ENCODE measurements at regions not wholly inside any gene's neighbourhood (a gene's known extent, or its start where the extent isn't known, plus 50 kb on each side); places are given as distances from the start of the nearest gene placed in this dataset.

GRCh38 chr10:4748491-4749270 is 77.3 kb upstream of the AKR1E2 start:
- H3K9me3 ChIP-seq: no peaks in the 10 kb centered on the region
- WGBS: 63% methylated on average over 4 of the region's 4 CpGs
- no peaks in the 10 kb centered on the region for H3K27me3 ChIP-seq
- H3K4me1 ChIP-seq: no peaks in the 10 kb centered on the region
- H3K36me3 ChIP-seq: no peaks in the 10 kb centered on the region
- TF ChIP-seq POLR2AphosphoS5 (IDR thresholded peaks at IDR 0.05): no peak
- no peak for DNase-seq (ENCODE audit: low spot score in 2 of 2)
- no peak overlapping the region for H3K4me3 ChIP-seq
- no peak overlapping the region for H3K27ac ChIP-seq

GRCh38 chr10:4742217-4742616 is 83.8 kb upstream of the AKR1E2 start:
- H3K4me1 ChIP-seq: peaks cover 17% of the 10 kb centered on the region
- H3K27ac ChIP-seq: no peak overlapping the region
- H3K9me3 ChIP-seq: no peaks in the 10 kb centered on the region
- WGBS: 46% methylated on average over 2 of the region's 2 CpGs
- DNase-seq (ENCODE audit: low spot score in 2 of 2): no peak
- no peak for TF ChIP-seq POLR2A (IDR thresholded peaks at IDR 0.05)
- no peak for TF ChIP-seq CTCF (IDR thresholded peaks at IDR 0.05)
- no peak for TF ChIP-seq EP300 (IDR thresholded peaks at IDR 0.05)
- no peak for TF ChIP-seq POLR2AphosphoS5 (IDR thresholded peaks at IDR 0.05)
- no peak overlapping the region for H3K4me3 ChIP-seq
- H3K27me3 ChIP-seq: no peaks in the 10 kb centered on the region
- no peaks in the 10 kb centered on the region for H3K36me3 ChIP-seq

GRCh38 chr10:4740471-4740870 is 85.5 kb upstream of the AKR1E2 start:
- no peak overlapping the region for H3K27ac ChIP-seq
- DNase-seq (ENCODE audit: low spot score in 2 of 2): no peak
- H3K4me3 ChIP-seq: no peak overlapping the region
- peaks cover 26% of the 10 kb centered on the region for H3K4me1 ChIP-seq
- H3K36me3 ChIP-seq: no peaks in the 10 kb centered on the region
- H3K9me3 ChIP-seq: no peaks in the 10 kb centered on the region
- TF ChIP-seq POLR2AphosphoS5 (IDR thresholded peaks at IDR 0.05): no peak
- no peak for TF ChIP-seq EP300 (IDR thresholded peaks at IDR 0.05)
- no peak for TF ChIP-seq CTCF (IDR thresholded peaks at IDR 0.05)
- no peak for TF ChIP-seq POLR2A (IDR thresholded peaks at IDR 0.05)
- WGBS: 45% methylated on average over 2 of the region's 2 CpGs
- no peaks in the 10 kb centered on the region for H3K27me3 ChIP-seq

- no peaks in the 10 kb centered on the region for H3K27me3 ChIP-seq
- H3K9me3 ChIP-seq: no peaks in the 10 kb centered on the region
- H3K36me3 ChIP-seq: no peaks in the 10 kb centered on the region
- peaks cover 39% of the 10 kb centered on the region for H3K4me1 ChIP-seq
- TF ChIP-seq POLR2A (IDR thresholded peaks at IDR 0.05) (no peak), CTCF (IDR thresholded peaks at IDR 0.05) (no peak), EP300 (IDR thresholded peaks at IDR 0.05) (no peak), POLR2AphosphoS5 (IDR thresholded peaks at IDR 0.05) (no peak)
- peak overlapping the region; percentile 64 for H3K27ac ChIP-seq
- 45% methylated on average over 5 of the region's 5 CpGs for WGBS
- no peak overlapping the region for H3K4me3 ChIP-seq
- DNase-seq (ENCODE audit: low spot score in 2 of 2): no peak
These were observed 89.4 kb upstream of the AKR1E2 start for GRCh38 chr10:4736608-4737007.

GRCh38 chr10:4736183-4736582 is 89.8 kb upstream of the AKR1E2 start:
- 49% methylated on average over 7 of the region's 7 CpGs for WGBS
- Histone ChIP-seq H3K4me3 (no peak overlapping the region), H3K36me3 (no peaks in the 10 kb centered on the region), H3K27ac (peak overlapping the region; percentile 64), H3K27me3 (no peaks in the 10 kb centered on the region), H3K9me3 (no peaks in the 10 kb centered on the region), H3K4me1 (peaks cover 39% of the 10 kb centered on the region)
- TF ChIP-seq POLR2A (IDR thresholded peaks at IDR 0.05): no peak
- no peak for TF ChIP-seq CTCF (IDR thresholded peaks at IDR 0.05)
- no peak for TF ChIP-seq POLR2AphosphoS5 (IDR thresholded peaks at IDR 0.05)
- no peak for TF ChIP-seq EP300 (IDR thresholded peaks at IDR 0.05)
- no peak for DNase-seq (ENCODE audit: low spot score in 2 of 2)
